ENCODE measurements at regions not wholly inside any gene's neighbourhood (a gene's known extent, or its start where the extent isn't known, plus 50 kb on each side); places are given as distances from the start of the nearest gene placed in this dataset.

DNA sequence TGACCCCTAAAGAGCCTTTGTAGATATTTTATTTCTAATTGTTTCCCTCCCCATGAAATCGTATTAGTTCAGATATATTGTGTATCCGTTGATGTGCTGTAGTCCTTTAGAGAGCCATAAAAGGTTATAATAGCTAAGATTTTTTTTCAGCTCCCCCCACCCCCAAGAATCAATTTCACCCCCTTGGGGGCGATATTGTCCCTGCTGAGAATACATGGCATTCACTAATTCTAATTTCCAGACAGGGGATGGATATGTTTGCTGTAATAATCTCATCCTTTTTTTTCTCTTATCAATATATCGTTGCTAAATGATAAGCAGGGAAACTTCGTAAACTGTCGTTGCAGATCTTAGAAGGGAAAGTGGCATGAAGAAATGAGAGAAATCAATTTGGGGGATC lies 530.7 kb downstream of the TMEM182 start:
- TF ChIP-seq, protein P1, sequence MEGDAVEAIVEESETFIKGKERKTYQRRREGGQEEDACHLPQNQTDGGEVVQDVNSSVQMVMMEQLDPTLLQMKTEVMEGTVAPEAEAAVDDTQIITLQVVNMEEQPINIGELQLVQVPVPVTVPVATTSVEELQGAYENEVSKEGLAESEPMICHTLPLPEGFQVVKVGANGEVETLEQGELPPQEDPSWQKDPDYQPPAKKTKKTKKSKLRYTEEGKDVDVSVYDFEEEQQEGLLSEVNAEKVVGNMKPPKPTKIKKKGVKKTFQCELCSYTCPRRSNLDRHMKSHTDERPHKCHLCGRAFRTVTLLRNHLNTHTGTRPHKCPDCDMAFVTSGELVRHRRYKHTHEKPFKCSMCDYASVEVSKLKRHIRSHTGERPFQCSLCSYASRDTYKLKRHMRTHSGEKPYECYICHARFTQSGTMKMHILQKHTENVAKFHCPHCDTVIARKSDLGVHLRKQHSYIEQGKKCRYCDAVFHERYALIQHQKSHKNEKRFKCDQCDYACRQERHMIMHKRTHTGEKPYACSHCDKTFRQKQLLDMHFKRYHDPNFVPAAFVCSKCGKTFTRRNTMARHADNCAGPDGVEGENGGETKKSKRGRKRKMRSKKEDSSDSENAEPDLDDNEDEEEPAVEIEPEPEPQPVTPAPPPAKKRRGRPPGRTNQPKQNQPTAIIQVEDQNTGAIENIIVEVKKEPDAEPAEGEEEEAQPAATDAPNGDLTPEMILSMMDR (IDR thresholded peaks at IDR 0.05) = no peak
- TF ChIP-seq POLR2A (IDR thresholded peaks at IDR 0.05) (no peak), POLR2AphosphoS5 (IDR thresholded peaks at IDR 0.05) (no peak), EP300 (IDR thresholded peaks at IDR 0.05; ENCODE audit: low read depth) (no peak)
